ENCODE measurements at regions not wholly inside any gene's neighbourhood (a gene's known extent, or its start where the extent isn't known, plus 50 kb on each side); places are given as distances from the start of the nearest gene placed in this dataset.

DNA sequence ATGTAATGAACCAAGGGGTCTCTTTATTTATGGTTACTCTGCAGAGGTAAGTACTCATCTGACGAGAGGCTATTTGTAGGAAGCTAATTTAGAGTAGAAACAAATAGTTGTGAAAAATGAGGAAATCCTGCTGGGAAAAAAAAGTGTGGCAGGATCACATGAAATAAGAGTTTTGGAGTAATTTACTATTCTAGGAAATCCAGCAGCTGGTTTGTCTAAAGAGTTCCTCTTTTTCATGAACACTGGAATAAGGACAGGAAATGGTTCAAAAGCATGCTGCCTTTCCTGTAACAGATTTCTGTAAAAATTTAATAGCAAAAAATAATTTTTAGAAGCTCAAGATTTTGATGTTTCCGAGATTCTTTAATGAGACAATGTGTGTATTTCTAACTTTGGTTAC lies 177.3 kb downstream of the CHRM3 start:
- Histone ChIP-seq H3K9me3 (no peaks in the 10 kb centered on the region), H3K4me3 (no peak overlapping the region), H3K27me3 (no peaks in the 10 kb centered on the region), H3K36me3 (no peaks in the 10 kb centered on the region), H3K27ac (no peak overlapping the region), H3K4me1 (peaks cover 0 to 11% (median 1%) of the 10 kb centered on the region in 4 donors)
- intact Hi-C loops (cut with DNase I; ENCODE audit: low total_unique reads) = no loop called here
- 54 to 75% (median 60%) methylated on average over 2 of the region's 2 CpGs for WGBS, 5 donors
- peak in 1 of 2 donors; percentile 28 for DNase-seq
- TF ChIP-seq POLR2AphosphoS5 (IDR thresholded peaks at IDR 0.05) = no peak
- TF ChIP-seq, protein P1, sequence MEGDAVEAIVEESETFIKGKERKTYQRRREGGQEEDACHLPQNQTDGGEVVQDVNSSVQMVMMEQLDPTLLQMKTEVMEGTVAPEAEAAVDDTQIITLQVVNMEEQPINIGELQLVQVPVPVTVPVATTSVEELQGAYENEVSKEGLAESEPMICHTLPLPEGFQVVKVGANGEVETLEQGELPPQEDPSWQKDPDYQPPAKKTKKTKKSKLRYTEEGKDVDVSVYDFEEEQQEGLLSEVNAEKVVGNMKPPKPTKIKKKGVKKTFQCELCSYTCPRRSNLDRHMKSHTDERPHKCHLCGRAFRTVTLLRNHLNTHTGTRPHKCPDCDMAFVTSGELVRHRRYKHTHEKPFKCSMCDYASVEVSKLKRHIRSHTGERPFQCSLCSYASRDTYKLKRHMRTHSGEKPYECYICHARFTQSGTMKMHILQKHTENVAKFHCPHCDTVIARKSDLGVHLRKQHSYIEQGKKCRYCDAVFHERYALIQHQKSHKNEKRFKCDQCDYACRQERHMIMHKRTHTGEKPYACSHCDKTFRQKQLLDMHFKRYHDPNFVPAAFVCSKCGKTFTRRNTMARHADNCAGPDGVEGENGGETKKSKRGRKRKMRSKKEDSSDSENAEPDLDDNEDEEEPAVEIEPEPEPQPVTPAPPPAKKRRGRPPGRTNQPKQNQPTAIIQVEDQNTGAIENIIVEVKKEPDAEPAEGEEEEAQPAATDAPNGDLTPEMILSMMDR (IDR thresholded peaks at IDR 0.05) = no peak
- TF ChIP-seq POLR2A (IDR thresholded peaks at IDR 0.05) = no peak
- TF ChIP-seq EP300 (IDR thresholded peaks at IDR 0.05) = no peak

- Histone ChIP-seq H3K4me1 (no peaks in the 10 kb centered on the region), H3K36me3 (no peaks in the 10 kb centered on the region), H3K9me3 (no peaks in the 10 kb centered on the region), H3K4me3 (no peak overlapping the region), H3K27ac (no peak overlapping the region), H3K27me3 (no peaks in the 10 kb centered on the region)
- no peak for TF ChIP-seq POLR2A (IDR thresholded peaks at IDR 0.05)
- TF ChIP-seq, protein P1 (IDR thresholded peaks at IDR 0.05) = no peak
- TF ChIP-seq POLR2AphosphoS5 (IDR thresholded peaks at IDR 0.05) = no peak
- no peak for TF ChIP-seq EP300 (IDR thresholded peaks at IDR 0.05)
- DNase-seq = peak in 1 of 2 donors; percentile 13
- WGBS, 5 donors = 86 to 96% (median 93%) methylated on average over 7 of the region's 7 CpGs
- intact Hi-C loops (cut with DNase I; ENCODE audit: low total_unique reads) = no loop called here
Observed at GRCh38 chr1:239566074-239566473, 179.7 kb downstream of the CHRM3 start.

DNA sequence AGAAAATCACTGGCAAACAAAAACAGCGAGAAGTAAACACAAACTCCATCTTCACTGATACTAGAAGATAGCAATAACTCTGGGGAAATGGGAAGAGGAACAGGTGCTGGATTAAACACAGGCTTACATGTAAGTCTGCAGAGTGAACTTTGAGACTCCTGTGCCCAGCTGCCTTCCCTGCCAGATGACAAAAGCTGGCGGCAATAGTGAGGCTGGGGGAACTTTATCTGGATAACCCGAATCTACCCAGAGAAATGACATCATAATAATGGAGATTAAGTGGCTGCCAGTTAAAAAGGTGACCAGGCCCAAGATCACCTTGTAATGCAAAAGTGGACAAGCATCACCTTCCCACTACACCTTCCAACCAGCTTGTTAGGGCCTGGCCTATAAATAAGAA lies 184.5 kb downstream of the CHRM3 start:
- Histone ChIP-seq H3K9me3 (no peaks in the 10 kb centered on the region), H3K4me1 (no peaks in the 10 kb centered on the region), H3K36me3 (no peaks in the 10 kb centered on the region), H3K27ac (no peak overlapping the region), H3K4me3 (no peak overlapping the region), H3K27me3 (no peaks in the 10 kb centered on the region)
- no peak for DNase-seq
- WGBS, 5 donors = 63 to 72% (median 71%) methylated on average over 3 of the region's 3 CpGs
- intact Hi-C loops (cut with DNase I; ENCODE audit: low total_unique reads) = no loop called here
- TF ChIP-seq, protein P1 (IDR thresholded peaks at IDR 0.05) = no peak
- TF ChIP-seq POLR2A (IDR thresholded peaks at IDR 0.05) = no peak
- no peak for TF ChIP-seq EP300 (IDR thresholded peaks at IDR 0.05)
- TF ChIP-seq POLR2AphosphoS5 (IDR thresholded peaks at IDR 0.05) = no peak

- TF ChIP-seq POLR2AphosphoS5 (IDR thresholded peaks at IDR 0.05) (no peak), EP300 (IDR thresholded peaks at IDR 0.05) (no peak), POLR2A (IDR thresholded peaks at IDR 0.05) (no peak)
- TF ChIP-seq, protein P1 (IDR thresholded peaks at IDR 0.05) = no peak
- DNase-seq = no peak
- 82 to 94% (median 90%) methylated on average over 4 of the region's 4 CpGs for WGBS, 5 donors
Observed at GRCh38 chr1:239572183-239572582, 185.8 kb downstream of the CHRM3 start.

More at GRCh38 chr1:239572183-239572582, 185.8 kb downstream of the CHRM3 start:
- H3K4me3 ChIP-seq = no peak overlapping the region
- H3K36me3 ChIP-seq = no peaks in the 10 kb centered on the region
- H3K27ac ChIP-seq = no peak overlapping the region
- no peaks in the 10 kb centered on the region for H3K9me3 ChIP-seq
- intact Hi-C loops (cut with DNase I; ENCODE audit: low total_unique reads) = no loop called here
- H3K27me3 ChIP-seq = no peaks in the 10 kb centered on the region
- H3K4me1 ChIP-seq = no peaks in the 10 kb centered on the region

All from stomach (tissue), 8 donors.